K562 (cell line): ENCODE measurements at regions not wholly inside any gene's neighbourhood (a gene's known extent, or its start where the extent isn't known, plus 50 kb on each side); places are given as distances from the start of the nearest gene placed in this dataset.

Experiments used
- CBFA2T2 ChIP-seq: fragments of 450-650 bp; conservative IDR thresholded peaks from 2 replicates; pipeline ENCODE4 v1.6.1; 2017; ENCODE audit warnings: mild to moderate bottlenecking
- REST ChIP-seq, 2 experiments: fragments of 450-650 bp; formaldehyde crosslinking in 1 of 2; IDR thresholded peaks; 2 replicates each; pipeline versions ENCODE4 v1.4.0 to v1.6.1; 2014 to 2020; ENCODE audit warnings: mild to moderate bottlenecking in 2 of 2, borderline replicate concordance in 1 of 2, low read depth in 1 of 2
- SMARCB1 ChIP-seq: IDR thresholded peaks from 2 replicates; pipeline ENCODE4 v1.6.1; 2011; ENCODE audit warnings: improper control_type of control experiment, low read depth; ENCODE audit not compliant: insufficient read length

- TF ChIP-seq REST (IDR thresholded peaks at IDR 0.05; ENCODE audit: borderline replicate concordance) (peak; percentile 16; the same call in 1 of the 2 replicates), REST (CRISPR knock-in tag; IDR thresholded peaks at IDR 0.05; ENCODE audit: low read depth) (no peak), CBFA2T2 (0 out of 2 replicates have a peak, but pooled peaks have one; percentile 11), SMARCB1 (no peak)
These were observed 583.9 kb downstream of the NTRK3 start (continued) for GRCh38 chr15:87672309-87673288.
